A549 (cell line): ENCODE measurements at regions not wholly inside any gene's neighbourhood (a gene's known extent, or its start where the extent isn't known, plus 50 kb on each side); places are given as distances from the start of the nearest gene placed in this dataset.

Experiments used
- CTCF ChIP-seq: fragments of >200 bp; sonication (Bioruptor Twin); formaldehyde crosslinking; IDR thresholded peaks from 3 replicates; pipeline ENCODE4 v1.5.1; 2016
- EP300 ChIP-seq, 2 experiments: fragments of >200 bp; sonication (Bioruptor Twin); formaldehyde crosslinking; IDR thresholded peaks; 2 replicates in 1 of 2; 3 replicates in 1 of 2; pipeline ENCODE4 v1.6.1; 2016 to 2017
- JUN ChIP-seq, 2 experiments: fragments of >200 bp; sonication (Bioruptor Twin); formaldehyde crosslinking; IDR thresholded peaks; 2 replicates in 1 of 2; 3 replicates in 1 of 2; pipeline ENCODE4 v1.6.1; 2016 to 2017
- NFE2L2 ChIP-seq: fragments of 150-350 bp; conservative IDR thresholded peaks from 2 replicates; pipeline ENCODE4 v1.6.1; 2014; ENCODE audit warnings: low read length
- POLR2A ChIP-seq: IDR thresholded peaks from 2 replicates; pipeline ENCODE4 v1.6.1; 2012; ENCODE audit warnings: mild to moderate bottlenecking, low read length
- RCOR1 ChIP-seq: fragments of 150-350 bp; IDR thresholded peaks from 2 replicates; pipeline ENCODE4 v1.6.1; 2014; ENCODE audit warnings: antibody characterized with exemption, low read length, low read depth
- TF ChIP-seq, protein P1 (sequence below): fragments of 200-600 bp; sonication (generic); IDR thresholded peaks from 2 replicates; pipeline ENCODE4 v1.6.1; 2016; ENCODE audit warnings: antibody characterized with exemption, mild to moderate bottlenecking, moderate library complexity

DNA sequence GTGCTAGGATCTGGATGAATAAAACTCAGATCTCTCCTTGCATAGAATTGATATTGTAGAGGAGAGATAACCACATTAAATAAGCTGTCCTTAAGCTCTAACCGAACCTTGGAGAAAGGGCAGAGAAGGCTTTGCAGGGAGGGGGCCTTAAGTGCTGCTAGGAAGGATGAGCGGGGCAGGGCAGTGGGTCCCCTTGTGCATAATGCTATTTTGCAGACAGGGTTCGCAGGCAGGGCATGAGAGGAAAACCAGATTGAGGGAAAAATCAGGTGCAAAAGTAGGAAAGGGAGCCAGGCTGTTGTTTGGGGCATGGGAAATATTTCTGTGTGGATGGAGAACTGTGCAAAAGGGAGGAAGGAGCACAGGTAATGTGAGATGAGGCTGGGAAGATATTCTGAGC lies 383.0 kb upstream of the JARID2 start:
- no peak for TF ChIP-seq POLR2A
- no peak for TF ChIP-seq RCOR1
- no peak for TF ChIP-seq NFE2L2
- no peak for TF ChIP-seq CTCF
- TF ChIP-seq, protein P1, sequence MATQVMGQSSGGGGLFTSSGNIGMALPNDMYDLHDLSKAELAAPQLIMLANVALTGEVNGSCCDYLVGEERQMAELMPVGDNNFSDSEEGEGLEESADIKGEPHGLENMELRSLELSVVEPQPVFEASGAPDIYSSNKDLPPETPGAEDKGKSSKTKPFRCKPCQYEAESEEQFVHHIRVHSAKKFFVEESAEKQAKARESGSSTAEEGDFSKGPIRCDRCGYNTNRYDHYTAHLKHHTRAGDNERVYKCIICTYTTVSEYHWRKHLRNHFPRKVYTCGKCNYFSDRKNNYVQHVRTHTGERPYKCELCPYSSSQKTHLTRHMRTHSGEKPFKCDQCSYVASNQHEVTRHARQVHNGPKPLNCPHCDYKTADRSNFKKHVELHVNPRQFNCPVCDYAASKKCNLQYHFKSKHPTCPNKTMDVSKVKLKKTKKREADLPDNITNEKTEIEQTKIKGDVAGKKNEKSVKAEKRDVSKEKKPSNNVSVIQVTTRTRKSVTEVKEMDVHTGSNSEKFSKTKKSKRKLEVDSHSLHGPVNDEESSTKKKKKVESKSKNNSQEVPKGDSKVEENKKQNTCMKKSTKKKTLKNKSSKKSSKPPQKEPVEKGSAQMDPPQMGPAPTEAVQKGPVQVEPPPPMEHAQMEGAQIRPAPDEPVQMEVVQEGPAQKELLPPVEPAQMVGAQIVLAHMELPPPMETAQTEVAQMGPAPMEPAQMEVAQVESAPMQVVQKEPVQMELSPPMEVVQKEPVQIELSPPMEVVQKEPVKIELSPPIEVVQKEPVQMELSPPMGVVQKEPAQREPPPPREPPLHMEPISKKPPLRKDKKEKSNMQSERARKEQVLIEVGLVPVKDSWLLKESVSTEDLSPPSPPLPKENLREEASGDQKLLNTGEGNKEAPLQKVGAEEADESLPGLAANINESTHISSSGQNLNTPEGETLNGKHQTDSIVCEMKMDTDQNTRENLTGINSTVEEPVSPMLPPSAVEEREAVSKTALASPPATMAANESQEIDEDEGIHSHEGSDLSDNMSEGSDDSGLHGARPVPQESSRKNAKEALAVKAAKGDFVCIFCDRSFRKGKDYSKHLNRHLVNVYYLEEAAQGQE = no peak
- TF ChIP-seq JUN (IDR thresholded peaks at IDR 0.05) = no peak
- no peak for TF ChIP-seq EP300 (IDR thresholded peaks at IDR 0.05)
